IMR-90 (cell line): ENCODE measurements at regions not wholly inside any gene's neighbourhood (a gene's known extent, or its start where the extent isn't known, plus 50 kb on each side); places are given as distances from the start of the nearest gene placed in this dataset.

ENCODE experiments used
- ATAC-seq: fragments of 200-7000 bp; cut with Tn5 transposase; 2 replicates; pipeline ENCODE4 v1.9.1; 2020; ENCODE audit warnings: low read depth, mild to moderate bottlenecking, moderate library complexity
- BruUV-seq: library from RNA; stranded (reverse); fragments of 400-500 nt; replicated peaks from 2 replicates; lab custom pipeline; 2021; lab: Mats Ljungman, UMichigan
- CTCF ChIA-PET: fragments of 300-600 bp; formaldehyde crosslinking; extraction: SDS; loops from one replicate; lab custom pipeline; 2021; ENCODE audit warnings: antibody characterized with exemption; lab: Yijun Ruan, JAX
- POLR2A ChIA-PET: fragments of 300-600 bp; sonication (Branson Sonifier 250); formaldehyde crosslinking; loops from one replicate; lab custom pipeline; 2022; ENCODE audit warnings: antibody characterized with exemption; ENCODE audit not compliant: unreplicated experiment; lab: Charles Lee
- DNase-seq: peaks from one replicate; pipeline ENCODE4 v3.0.0; 2013
- H2AFZ ChIP-seq: replicated peaks from 2 replicates; pipeline ENCODE3; 2013; ENCODE audit warnings: low read length, mild to moderate bottlenecking; ENCODE audit not compliant: poor library complexity
- H2AK5ac ChIP-seq: 2 replicates; pipeline ENCODE4 v1.6.1; 2013; ENCODE audit warnings: low read depth, low read length, inconsistent platforms
- H2AK9ac ChIP-seq: replicated peaks from 2 replicates; pipeline ENCODE3; 2013; ENCODE audit warnings: mild to moderate bottlenecking, low read depth, low read length, moderate library complexity; ENCODE audit not compliant: poor library complexity
- H2BK120ac ChIP-seq: 2 replicates; pipeline ENCODE4 v1.6.1; 2013; ENCODE audit warnings: low read depth, low read length, inconsistent platforms
- H2BK15ac ChIP-seq: 3 replicates; pipeline ENCODE4 v1.6.1; 2013; ENCODE audit warnings: low read depth, low read length, inconsistent platforms
- H2BK20ac ChIP-seq: 2 replicates; pipeline ENCODE4 v1.6.1; 2013; ENCODE audit warnings: low read depth, mild to moderate bottlenecking, inconsistent platforms, low read length, moderate library complexity
- H2BK5ac ChIP-seq: 2 replicates; pipeline ENCODE4 v1.6.1; 2013; ENCODE audit warnings: mild to moderate bottlenecking, low read depth, low read length, inconsistent platforms; ENCODE audit not compliant: poor library complexity, severe bottlenecking
- H3K14ac ChIP-seq: replicated peaks from 2 replicates; pipeline ENCODE4 v1.6.1; 2013; ENCODE audit warnings: low read depth, low read length, inconsistent platforms
- H3K18ac ChIP-seq: 2 replicates; pipeline ENCODE4 v1.6.1; 2013; ENCODE audit warnings: low read depth, low read length, control low read depth
- H3K23ac ChIP-seq: 2 replicates; pipeline ENCODE4 v1.6.1; 2013; ENCODE audit warnings: low read depth, low read length, inconsistent platforms
- H3K27ac ChIP-seq: 2 replicates; pipeline ENCODE4 v1.5.1; 2013; ENCODE audit warnings: mild to moderate bottlenecking, control low read depth, low read length; ENCODE audit not compliant: insufficient read depth
- H3K27me3 ChIP-seq: 2 replicates; pipeline ENCODE4 v1.6.1; 2013; ENCODE audit warnings: low read length; ENCODE audit not compliant: control insufficient read depth, insufficient read depth
- H3K36me3 ChIP-seq: 2 replicates; pipeline ENCODE4 v1.6.1; 2013; ENCODE audit warnings: low read length, mixed read lengths; ENCODE audit not compliant: control insufficient read depth, insufficient read depth
- H3K4ac ChIP-seq: 2 replicates; pipeline ENCODE4 v1.6.1; 2013; ENCODE audit warnings: low read depth, low read length, inconsistent platforms
- H3K4me1 ChIP-seq: 2 replicates; pipeline ENCODE4 v1.6.1; 2013; ENCODE audit warnings: low read length, mixed read lengths; ENCODE audit not compliant: control insufficient read depth, insufficient read depth
- H3K4me2 ChIP-seq: 2 replicates; pipeline ENCODE4 v1.6.1; 2013; ENCODE audit warnings: low read depth, mild to moderate bottlenecking, control low read depth, low read length, moderate library complexity
- H3K4me3 ChIP-seq: 2 replicates; pipeline ENCODE4 v1.5.1; 2013; ENCODE audit warnings: low read depth, mild to moderate bottlenecking, control low read depth, low read length, moderate library complexity; ENCODE audit not compliant: insufficient read depth
- H3K56ac ChIP-seq: 2 replicates; pipeline ENCODE4 v1.6.1; 2013; ENCODE audit warnings: low read length, inconsistent platforms; ENCODE audit not compliant: insufficient read depth; ENCODE audit errors: extremely low read depth
- H3K79me1 ChIP-seq, 2 experiments: 2 replicates each; pipeline ENCODE4 v1.6.1; 2013; ENCODE audit warnings: low read length in 2 of 2, inconsistent platforms in 1 of 2, low read depth in 1 of 2
- H3K9ac ChIP-seq: 2 replicates; pipeline ENCODE4 v1.6.1; 2013; ENCODE audit warnings: low read depth, low read length, control low read depth
- H3K9me1 ChIP-seq: 2 replicates; pipeline ENCODE4 v1.6.1; 2013; ENCODE audit warnings: low read length, inconsistent platforms; ENCODE audit not compliant: insufficient read depth
- H3K9me3 ChIP-seq: 2 replicates; pipeline ENCODE4 v1.6.1; 2013; ENCODE audit warnings: low read length; ENCODE audit not compliant: control insufficient read depth, insufficient read depth
- H4K20me1 ChIP-seq: 2 replicates; pipeline ENCODE4 v1.6.1; 2013; ENCODE audit warnings: low read length, inconsistent platforms; ENCODE audit not compliant: insufficient read depth
- H4K5ac ChIP-seq: 2 replicates; pipeline ENCODE4 v1.6.1; 2013; ENCODE audit warnings: mild to moderate bottlenecking, low read depth, low read length, control low read depth
- H4K8ac ChIP-seq, 2 experiments: 2 replicates each; pipeline ENCODE4 v1.6.1; 2013; ENCODE audit warnings: low read depth in 2 of 2, low read length in 2 of 2, control low read depth in 1 of 2, inconsistent platforms in 1 of 2
- H4K91ac ChIP-seq: 2 replicates; pipeline ENCODE4 v1.6.1; 2013; ENCODE audit warnings: low read depth, low read length, inconsistent platforms; ENCODE audit not compliant: insufficient read depth
- BHLHE40 ChIP-seq: fragments of 150-350 bp; IDR thresholded peaks from 2 replicates; pipeline ENCODE4 v1.6.1; 2016; ENCODE audit warnings: mild to moderate bottlenecking, low read depth, low read length
- CHD1 ChIP-seq: IDR thresholded peaks from 2 replicates; pipeline ENCODE4 v1.6.1; 2012; ENCODE audit warnings: low read depth, low read length, improper control_type of control experiment
- FOS ChIP-seq: fragments of 150-350 bp; IDR thresholded peaks from 2 replicates; pipeline ENCODE4 v1.6.1; 2016; ENCODE audit warnings: low read depth, low read length
- MAZ ChIP-seq: IDR thresholded peaks from 2 replicates; pipeline ENCODE4 v1.6.1; 2012; ENCODE audit warnings: low read depth, mild to moderate bottlenecking, low read length, improper control_type of control experiment, moderate library complexity, borderline replicate concordance
- MXI1 ChIP-seq: IDR thresholded peaks from 2 replicates; pipeline ENCODE4 v1.6.1; 2012; ENCODE audit warnings: low read depth, mild to moderate bottlenecking, low read length, moderate library complexity, borderline replicate concordance
- NFE2L2 ChIP-seq: fragments of 150-350 bp; IDR thresholded peaks from 2 replicates; pipeline ENCODE4 v1.6.1; 2016; ENCODE audit warnings: low read depth, mild to moderate bottlenecking, low read length
- POLR2A ChIP-seq: IDR thresholded peaks from 2 replicates; pipeline ENCODE4 v1.6.1; 2012; ENCODE audit warnings: mild to moderate bottlenecking, low read depth, low read length
- RAD21 ChIP-seq: IDR thresholded peaks from 2 replicates; pipeline ENCODE4 v1.6.1; 2012; ENCODE audit warnings: low read length, improper control_type of control experiment
- RCOR1 ChIP-seq: IDR thresholded peaks from 2 replicates; pipeline ENCODE4 v1.6.1; 2012; ENCODE audit warnings: mild to moderate bottlenecking, low read length, improper control_type of control experiment; ENCODE audit not compliant: insufficient replicate concordance
- RFX5 ChIP-seq: IDR thresholded peaks from 2 replicates; pipeline ENCODE4 v1.8.0; 2012; ENCODE audit warnings: low read depth, mild to moderate bottlenecking, low read length, moderate library complexity
- SMC3 ChIP-seq: fragments of 150-350 bp; IDR thresholded peaks from 2 replicates; pipeline ENCODE4 v1.6.1; 2016; ENCODE audit warnings: low read depth, mild to moderate bottlenecking, antibody characterized with exemption, low read length, moderate library complexity
- WGBS, 2 experiments: methylation state at CpG; one replicate each; pipeline versions ENCODE4 v1.1.5 to v1.1.7; 2013; ENCODE audit warnings: missing lambda C conversion rate in 2 of 2; ENCODE audit not compliant: insufficient read length in 1 of 2; ENCODE audit errors: extremely low coverage in 2 of 2; 5-methylcytosine and 5-hydroxymethylcytosine counted together
- dilution Hi-C: fragments of 300-500 bp; cut with HindIII; formaldehyde crosslinking; loops from one replicate; pipeline ENCODE4 v1.14.3; 2018; ENCODE audit warnings: low sequenced_read_pairs; ENCODE audit not compliant: unreplicated experiment
- in situ Hi-C: fragments of 300-500 bp; cut with MboI; formaldehyde crosslinking; loops from 3 replicates; pipeline ENCODE4 v1.14.3; 2019; ENCODE audit warnings: low sequenced_read_pairs, inconsistent platforms, mixed read lengths
- intact Hi-C: fragments of 100-400 bp; cut with micrococcal nuclease; formaldehyde crosslinking; loops from 2 replicates; pipeline ENCODE4 v1.10.0; 2022
- TF ChIP-seq, protein P1 (sequence below): fragments of 150-350 bp; IDR thresholded peaks from 2 replicates; pipeline ENCODE4 v1.6.1; 2016; ENCODE audit warnings: low read depth, mild to moderate bottlenecking, low read length, moderate library complexity, borderline replicate concordance
- TF ChIP-seq, protein P2 (sequence below): fragments of 150-350 bp; IDR thresholded peaks from 2 replicates; pipeline ENCODE4 v1.6.1; 2017; ENCODE audit warnings: mild to moderate bottlenecking, antibody characterized with exemption, low read length, low read depth
- TF ChIP-seq, protein P3 (sequence below): conservative IDR thresholded peaks from 2 replicates; pipeline ENCODE4 v1.5.1; 2012; ENCODE audit warnings: mild to moderate bottlenecking, low read depth, low read length, improper control_type of control experiment

DNA sequence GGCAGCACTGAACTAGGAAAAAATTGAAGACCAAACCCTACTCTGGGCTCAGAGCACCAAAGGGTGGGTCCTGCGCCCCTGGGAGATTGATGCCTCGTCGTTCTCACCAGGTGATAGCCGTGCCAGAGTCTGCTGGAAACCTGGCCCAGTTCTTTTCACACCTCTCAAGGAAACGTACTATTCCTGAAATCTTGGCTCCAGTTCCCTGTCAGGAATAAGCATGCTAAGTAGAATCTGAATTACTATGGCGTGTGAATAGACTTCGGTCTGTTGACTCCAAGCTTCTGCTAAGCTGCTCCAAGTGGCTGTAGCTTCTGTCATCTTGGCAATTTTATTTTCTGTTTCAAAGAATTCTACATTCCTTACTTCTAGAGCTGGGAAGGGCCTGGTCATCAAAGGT lies 75.4 kb downstream of the MARCHF4 start:
- 0 out of 3 replicates have a peak overlapping the region, but pooled peaks have one; percentile 3 for H2BK15ac ChIP-seq
- no peak overlapping the region for H2BK5ac ChIP-seq
- H3K4me1 ChIP-seq = peaks cover 7% of the 10 kb centered on the region
- H3K9me1 ChIP-seq = peaks cover 17% of the 10 kb centered on the region; the same call in 1 of the 2 replicates
- no peak overlapping the region for H3K56ac ChIP-seq
- H4K8ac ChIP-seq = no peak overlapping the region
- dilution Hi-C loops = no loop called here
- WGBS, 2 experiments = 80% methylated on average over 4 of the region's 7 CpGs; no CpG with 5 or more reads in 1 of the 2 experiments
- no peak overlapping the region for H2AFZ ChIP-seq
- no peak overlapping the region for H2BK20ac ChIP-seq
- H3K36me3 ChIP-seq = no peaks in the 10 kb centered on the region
- TF ChIP-seq MXI1 = no peak
- TF ChIP-seq MAZ = no peak
- TF ChIP-seq NFE2L2 = no peak
- TF ChIP-seq, protein P1, sequence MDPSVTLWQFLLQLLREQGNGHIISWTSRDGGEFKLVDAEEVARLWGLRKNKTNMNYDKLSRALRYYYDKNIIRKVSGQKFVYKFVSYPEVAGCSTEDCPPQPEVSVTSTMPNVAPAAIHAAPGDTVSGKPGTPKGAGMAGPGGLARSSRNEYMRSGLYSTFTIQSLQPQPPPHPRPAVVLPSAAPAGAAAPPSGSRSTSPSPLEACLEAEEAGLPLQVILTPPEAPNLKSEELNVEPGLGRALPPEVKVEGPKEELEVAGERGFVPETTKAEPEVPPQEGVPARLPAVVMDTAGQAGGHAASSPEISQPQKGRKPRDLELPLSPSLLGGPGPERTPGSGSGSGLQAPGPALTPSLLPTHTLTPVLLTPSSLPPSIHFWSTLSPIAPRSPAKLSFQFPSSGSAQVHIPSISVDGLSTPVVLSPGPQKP = no peak
- no peak for TF ChIP-seq RCOR1
- TF ChIP-seq SMC3 = no peak
- no peak for TF ChIP-seq POLR2A
- TF ChIP-seq, protein P2, sequence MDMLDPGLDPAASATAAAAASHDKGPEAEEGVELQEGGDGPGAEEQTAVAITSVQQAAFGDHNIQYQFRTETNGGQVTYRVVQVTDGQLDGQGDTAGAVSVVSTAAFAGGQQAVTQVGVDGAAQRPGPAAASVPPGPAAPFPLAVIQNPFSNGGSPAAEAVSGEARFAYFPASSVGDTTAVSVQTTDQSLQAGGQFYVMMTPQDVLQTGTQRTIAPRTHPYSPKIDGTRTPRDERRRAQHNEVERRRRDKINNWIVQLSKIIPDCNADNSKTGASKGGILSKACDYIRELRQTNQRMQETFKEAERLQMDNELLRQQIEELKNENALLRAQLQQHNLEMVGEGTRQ = no peak
- no peak for TF ChIP-seq RAD21
- TF ChIP-seq, protein P3, sequence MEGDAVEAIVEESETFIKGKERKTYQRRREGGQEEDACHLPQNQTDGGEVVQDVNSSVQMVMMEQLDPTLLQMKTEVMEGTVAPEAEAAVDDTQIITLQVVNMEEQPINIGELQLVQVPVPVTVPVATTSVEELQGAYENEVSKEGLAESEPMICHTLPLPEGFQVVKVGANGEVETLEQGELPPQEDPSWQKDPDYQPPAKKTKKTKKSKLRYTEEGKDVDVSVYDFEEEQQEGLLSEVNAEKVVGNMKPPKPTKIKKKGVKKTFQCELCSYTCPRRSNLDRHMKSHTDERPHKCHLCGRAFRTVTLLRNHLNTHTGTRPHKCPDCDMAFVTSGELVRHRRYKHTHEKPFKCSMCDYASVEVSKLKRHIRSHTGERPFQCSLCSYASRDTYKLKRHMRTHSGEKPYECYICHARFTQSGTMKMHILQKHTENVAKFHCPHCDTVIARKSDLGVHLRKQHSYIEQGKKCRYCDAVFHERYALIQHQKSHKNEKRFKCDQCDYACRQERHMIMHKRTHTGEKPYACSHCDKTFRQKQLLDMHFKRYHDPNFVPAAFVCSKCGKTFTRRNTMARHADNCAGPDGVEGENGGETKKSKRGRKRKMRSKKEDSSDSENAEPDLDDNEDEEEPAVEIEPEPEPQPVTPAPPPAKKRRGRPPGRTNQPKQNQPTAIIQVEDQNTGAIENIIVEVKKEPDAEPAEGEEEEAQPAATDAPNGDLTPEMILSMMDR = no peak
- no peak for TF ChIP-seq FOS
- no peak for TF ChIP-seq RFX5
- no peak for TF ChIP-seq CHD1
- TF ChIP-seq BHLHE40 = no peak
- no peak overlapping the region for H4K5ac ChIP-seq
- no peak for ATAC-seq
- H3K4me2 ChIP-seq = no peak overlapping the region
- H3K18ac ChIP-seq = no peak overlapping the region; the same call in 1 of the 2 replicates
- no peak overlapping the region for H2AK9ac ChIP-seq
- intact Hi-C loops = no loop called here
- in situ Hi-C loops = no loop called here
- H3K27me3 ChIP-seq = no peaks in the 10 kb centered on the region
- CTCF ChIA-PET = no interaction called here
- no peak for DNase-seq
- H3K23ac ChIP-seq = no peak overlapping the region
- H2BK120ac ChIP-seq = 0 out of 2 replicates have a peak overlapping the region, but pooled peaks have one; percentile 2
- H2AK5ac ChIP-seq = peak overlapping the region; percentile 82; the same call in 1 of the 2 replicates
- H3K4ac ChIP-seq = no peak overlapping the region
- H3K27ac ChIP-seq = no peak overlapping the region
- H3K9me3 ChIP-seq = no peaks in the 10 kb centered on the region
- H4K20me1 ChIP-seq = no peaks in the 10 kb centered on the region
- H3K4me3 ChIP-seq = no peak overlapping the region
- peaks cover 23 to 45% of the 10 kb centered on the region in 2 experiments for H3K79me1 ChIP-seq
- POLR2A ChIA-PET = no interaction called here
- no TSS peak for BruUV-seq
- no peak overlapping the region for H4K91ac ChIP-seq
- H3K9ac ChIP-seq = no peak overlapping the region
- no peak overlapping the region for H3K14ac ChIP-seq
